ENCODE measurements at regions not wholly inside any gene's neighbourhood (a gene's known extent, or its start where the extent isn't known, plus 50 kb on each side); places are given as distances from the start of the nearest gene placed in this dataset.

DNA sequence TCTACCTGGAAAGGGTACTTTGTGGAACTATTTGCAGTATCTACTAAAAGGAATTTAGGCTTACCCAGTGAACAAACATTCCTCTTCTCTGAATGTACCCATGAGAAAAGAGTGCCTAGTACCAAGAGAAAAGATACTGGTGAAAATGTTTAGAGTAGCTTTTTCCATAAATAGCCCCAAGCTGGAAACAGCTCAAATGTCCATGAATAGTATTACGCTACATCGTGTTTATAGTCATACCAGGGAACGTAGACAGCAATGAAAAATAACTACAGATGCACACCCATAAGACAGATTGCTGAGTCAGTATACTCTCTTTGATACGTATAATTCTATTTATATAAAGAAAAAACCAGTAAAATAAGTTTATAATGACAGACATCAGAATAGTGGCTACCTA lies 285.9 kb downstream of the KLF6 start:
- TF ChIP-seq ELF1 (IDR thresholded peaks at IDR 0.05) (no peak), TEAD4 (IDR thresholded peaks at IDR 0.05; ENCODE audit: borderline replicate concordance, insufficient read depth) (no peak), SIN3A (IDR thresholded peaks at IDR 0.05; ENCODE audit: borderline replicate concordance, low read depth, low read length) (no peak), POLR2AphosphoS5 (IDR thresholded peaks at IDR 0.05; ENCODE audit: low read depth, low read length) (no peak), EZH2phosphoT487 (IDR thresholded peaks at IDR 0.05; ENCODE audit: borderline replicate concordance, low read depth) (no peak), IRF3 (IDR thresholded peaks at IDR 0.05; ENCODE audit: low read depth, low read length) (no peak), RAD21 (IDR thresholded peaks at IDR 0.05; ENCODE audit: low read length) (no peak), TCF12 (IDR thresholded peaks at IDR 0.05) (no peak), NFIC (IDR thresholded peaks at IDR 0.05; ENCODE audit: borderline replicate concordance) (no peak), SMC3 (IDR thresholded peaks at IDR 0.05; ENCODE audit: low read depth, low read length) (no peak), GABPA (IDR thresholded peaks at IDR 0.05; ENCODE audit: low read depth) (no peak), MAX (IDR thresholded peaks at IDR 0.05; ENCODE audit: low read depth) (no peak), TAF1 (IDR thresholded peaks at IDR 0.05; ENCODE audit: borderline replicate concordance, low read depth, low read length) (no peak), ZBTB33 (IDR thresholded peaks at IDR 0.05; ENCODE audit: borderline replicate concordance, low read depth) (no peak), USF2 (IDR thresholded peaks at IDR 0.05; ENCODE audit: borderline replicate concordance, low read depth, low read length) (no peak), FOSL2 (IDR thresholded peaks at IDR 0.05; ENCODE audit: borderline replicate concordance, low read depth) (no peak)
- Histone ChIP-seq H3K4me1 (ENCODE audit: control insufficient read depth in 1 of 2, insufficient read depth in 2 of 2, low read depth in 1 of 2, low read length in 1 of 2) (peaks cover 0 to 3% of the 10 kb centered on the region in 2 experiments; a peak in 1 of 4 replicates), H3K4me2 (no peak overlapping the region), H3K9me2 (no peaks in the 10 kb centered on the region), H3K4me3 (ENCODE audit: low read depth in 2 of 2, low read length in 1 of 2) (no peak overlapping the region), H2AFZ (ENCODE audit: low read depth) (no peak overlapping the region), H3K36me3 (replicated peaks in 1 of 2; ENCODE audit: control insufficient read depth in 1 of 2, insufficient read depth in 2 of 2, low read length in 1 of 2) (no peaks in the 10 kb centered on the region), H3K27ac (ENCODE audit: low read depth in 2 of 2, low read length in 1 of 2) (no peak overlapping the region), H4K20me1 (ENCODE audit: insufficient read depth) (no peaks in the 10 kb centered on the region), H3F3A (replicated peaks; ENCODE audit: insufficient read depth) (peaks cover 9% of the 10 kb centered on the region), H3K9me3 (no peaks in the 10 kb centered on the region), H3K79me2 (ENCODE audit: insufficient read depth) (no peaks in the 10 kb centered on the region), H3K9ac (no peak overlapping the region), H3K27me3 (ENCODE audit: insufficient read depth) (no peaks in the 10 kb centered on the region)
- no peak for DNase-seq
- ChIA-PET POLR2A (no interaction called here), CTCF (no interaction called here)
- WGBS (ENCODE audit: low lambda C conversion rate) = 74% methylated on average over 4 of the region's 4 CpGs

Data from SK-N-SH (cell line).